Kidney capillary endothelial cell (primary cell): ENCODE measurements at regions not wholly inside any gene's neighbourhood (a gene's known extent, or its start where the extent isn't known, plus 50 kb on each side); places are given as distances from the start of the nearest gene placed in this dataset.
"Not testable (repeated sequence)": the region's sequence is repeated elsewhere in the genome, so short reads cannot be mapped to it uniquely, and the experiment has no call there.

Experiments
- DNase-seq: peaks from one replicate; pipeline ENCODE4 v3.0.0-alpha.2; 2018; ENCODE audit warnings: low spot score

DNA sequence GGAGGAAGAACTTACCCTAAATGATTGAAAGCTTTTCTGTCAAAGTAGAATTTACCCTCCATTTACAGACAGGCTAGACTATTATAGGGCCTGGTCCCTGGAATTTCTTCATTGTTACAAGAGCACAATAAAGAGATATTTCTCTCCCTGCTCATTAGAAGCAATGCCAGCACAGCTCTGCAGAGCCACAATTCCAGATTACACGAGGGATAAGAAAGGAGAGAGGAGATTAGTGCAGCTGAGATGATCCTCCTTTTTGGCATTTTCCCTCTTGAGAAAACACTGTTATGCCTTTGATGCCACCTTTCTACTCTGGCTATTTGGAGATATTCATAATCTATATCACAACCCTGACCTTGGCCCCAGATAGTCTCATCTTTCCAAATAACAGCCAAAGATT is 1119.5 kb upstream of the TMPRSS15 start:
- no peak for DNase-seq

DNA sequence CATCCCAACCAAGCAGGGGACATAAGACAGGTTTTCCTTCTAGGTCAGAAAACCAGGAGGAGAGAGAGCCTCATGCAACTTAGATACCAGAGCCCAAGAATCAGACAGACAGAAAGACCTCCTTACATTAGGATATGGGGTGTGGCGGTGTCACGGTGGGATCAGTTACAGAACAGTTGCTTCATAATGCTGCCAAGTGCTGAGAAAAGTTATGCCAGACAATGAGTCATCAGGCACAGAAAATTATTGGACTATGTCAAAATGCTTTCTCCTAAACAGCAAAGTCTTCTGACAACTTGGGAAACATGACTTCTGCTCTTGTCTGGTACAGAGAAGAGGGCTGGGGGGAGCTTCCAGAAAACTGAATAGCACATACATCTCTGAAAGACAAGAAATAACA is 1120.2 kb upstream of the TMPRSS15 start:
- no peak for DNase-seq

DNA sequence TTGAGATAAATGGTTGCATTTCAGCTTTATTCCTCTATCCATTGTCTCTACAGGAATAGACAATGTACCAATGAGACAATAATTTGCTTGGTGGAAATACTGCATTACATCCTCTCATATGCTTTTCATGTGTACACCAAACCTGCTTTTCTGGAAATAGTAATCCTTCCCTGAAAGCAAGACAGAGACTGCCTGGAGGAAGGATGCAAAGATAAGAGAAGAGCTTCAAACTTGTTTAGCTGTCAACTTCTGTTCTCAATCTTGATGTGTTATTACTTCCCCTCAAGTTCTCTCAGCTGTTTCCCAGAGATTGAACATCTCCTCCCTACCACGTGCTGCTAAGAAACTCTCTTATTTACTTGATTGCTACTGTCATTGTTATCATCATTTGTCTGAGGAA is 1125.4 kb upstream of the TMPRSS15 start:
- DNase-seq, result no peak

DNA sequence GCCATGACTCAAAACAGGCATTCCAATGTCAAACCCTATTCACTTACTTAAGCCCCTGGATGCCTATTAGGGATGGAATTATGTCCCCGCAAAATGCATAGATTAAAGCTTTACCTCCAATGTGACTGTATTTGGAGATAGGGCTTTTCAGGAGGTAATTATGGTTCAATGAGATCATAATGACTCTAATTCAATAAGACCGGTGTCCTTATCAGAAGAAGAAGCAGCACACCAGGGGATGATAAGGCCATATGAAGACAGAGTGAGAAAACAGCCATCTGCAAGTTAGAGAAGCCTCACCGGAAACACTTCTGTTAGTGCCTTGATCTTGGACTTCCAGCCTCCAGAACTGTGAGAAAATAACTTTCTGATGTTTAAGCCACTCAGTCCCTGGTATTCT is 1131.8 kb upstream of the TMPRSS15 start:
- no peak for DNase-seq

DNA sequence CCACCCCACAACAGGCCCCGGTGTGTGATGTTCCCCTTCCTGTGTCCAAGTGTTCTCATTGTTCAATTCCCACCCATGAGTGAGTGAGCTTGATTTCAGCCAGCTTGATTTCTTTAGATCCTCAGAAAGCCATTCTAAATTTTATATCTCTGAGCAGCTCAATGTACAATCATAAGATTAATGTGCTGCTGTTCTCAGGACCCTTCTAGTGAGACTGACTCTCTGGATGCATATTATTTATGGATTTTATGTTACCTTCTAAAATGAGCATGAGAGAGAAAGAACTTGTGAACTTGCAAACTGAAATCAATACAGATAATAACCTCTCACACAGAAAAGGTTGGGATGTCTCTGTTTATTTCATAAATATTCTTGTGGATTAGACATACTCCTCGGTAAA is 1133.5 kb upstream of the TMPRSS15 start:
- no peak for DNase-seq

DNA sequence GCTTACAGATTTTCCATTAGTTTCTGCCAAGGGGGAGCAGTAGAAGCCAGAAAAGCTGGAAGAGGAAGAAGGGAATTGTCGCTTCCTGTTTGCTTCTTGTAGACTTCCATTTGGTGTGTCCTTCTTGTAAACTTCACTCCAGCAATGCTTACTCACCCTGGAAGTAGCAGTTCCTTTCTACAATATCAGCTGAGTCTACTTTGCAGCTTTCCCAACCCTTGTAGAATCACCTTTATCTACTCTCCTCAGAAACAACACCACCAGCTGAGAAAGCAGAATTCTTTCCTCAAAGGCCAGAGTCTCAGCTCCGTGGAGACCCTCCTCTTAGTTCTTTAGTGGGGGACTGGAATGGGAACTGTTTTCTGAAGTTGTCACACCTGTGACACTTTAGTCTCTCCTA is 1136.7 kb upstream of the TMPRSS15 start:
- no peak for DNase-seq

DNA sequence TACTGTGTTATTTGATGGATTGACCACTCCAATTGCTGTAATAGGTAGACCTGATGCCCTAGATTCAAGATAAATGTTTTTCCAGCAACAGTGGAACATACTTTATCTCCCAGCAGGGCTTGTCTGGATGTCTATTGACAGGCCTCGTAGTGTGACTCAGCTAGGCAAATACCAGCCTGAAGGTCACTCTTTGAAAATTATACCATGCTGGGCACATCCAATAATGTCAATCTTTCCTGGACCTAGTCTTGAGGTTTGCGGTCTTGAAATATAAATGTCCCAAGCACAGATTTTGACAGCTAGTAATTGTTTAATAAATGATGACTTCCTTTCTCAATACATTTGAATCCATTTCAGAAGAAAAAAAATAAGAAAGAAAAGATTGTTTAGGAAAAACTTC is 1138.0 kb upstream of the TMPRSS15 start:
- no peak for DNase-seq

DNA sequence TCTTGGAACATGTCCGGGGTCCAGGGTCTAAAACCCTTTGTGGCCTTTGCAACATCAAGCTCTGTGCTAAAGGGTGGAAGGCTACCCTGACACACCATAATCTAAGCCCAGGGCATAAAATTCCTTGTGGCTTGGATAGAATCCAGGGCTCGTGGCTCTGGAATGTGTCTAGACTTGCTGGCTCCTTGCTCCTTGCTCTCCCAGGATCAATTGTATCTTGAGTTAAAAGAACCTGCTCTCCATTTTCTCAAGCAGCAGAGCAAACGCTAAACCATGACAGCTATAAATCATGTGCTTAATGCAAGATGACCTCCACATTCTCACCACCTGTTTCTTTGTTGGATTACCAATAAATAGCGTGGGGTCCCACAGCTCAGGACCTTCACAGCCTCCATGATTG is 1140.9 kb upstream of the TMPRSS15 start:
- DNase-seq, result not testable (repeated sequence)

DNA sequence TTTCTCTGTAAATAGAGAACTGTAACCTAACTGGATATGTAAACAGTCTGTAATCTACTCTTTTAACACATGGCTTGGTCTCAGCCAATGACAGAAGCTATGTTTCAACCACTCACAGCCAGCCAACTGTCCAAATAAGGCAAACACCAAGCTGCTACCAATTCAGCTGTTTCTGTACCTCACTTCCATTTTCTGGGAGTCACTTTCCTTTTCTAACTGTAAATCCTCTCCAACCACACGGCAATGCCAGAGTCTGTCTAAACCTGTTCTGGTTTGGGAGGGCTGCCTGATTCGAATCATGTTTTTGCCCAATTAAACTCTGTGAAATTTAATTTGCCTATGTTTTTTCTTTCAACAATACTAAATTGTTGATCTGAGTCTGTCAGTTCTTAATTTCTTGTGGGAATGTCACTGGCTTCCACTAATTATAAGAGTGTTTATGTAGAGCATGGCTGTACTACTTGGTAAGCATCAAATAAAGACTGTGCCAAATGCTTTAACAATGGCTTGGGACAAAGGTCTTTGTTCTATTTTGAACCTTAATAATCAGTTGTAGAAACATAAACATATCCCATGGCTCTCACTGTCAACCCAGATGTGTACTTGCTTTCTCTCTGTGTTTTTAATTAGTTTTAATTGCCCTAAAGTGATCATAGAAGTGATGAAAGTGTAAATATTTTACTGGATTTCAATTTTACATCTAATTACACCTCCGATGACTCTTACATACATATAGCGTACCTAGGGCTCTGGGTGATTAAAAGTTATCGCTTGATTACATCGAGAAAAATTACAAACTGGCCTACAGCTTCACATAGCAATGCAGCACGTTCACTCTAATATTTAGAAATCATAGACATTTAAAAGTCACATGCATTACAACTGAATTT is 1144.6 kb upstream of the TMPRSS15 start:
- DNase-seq, result no peak

DNA sequence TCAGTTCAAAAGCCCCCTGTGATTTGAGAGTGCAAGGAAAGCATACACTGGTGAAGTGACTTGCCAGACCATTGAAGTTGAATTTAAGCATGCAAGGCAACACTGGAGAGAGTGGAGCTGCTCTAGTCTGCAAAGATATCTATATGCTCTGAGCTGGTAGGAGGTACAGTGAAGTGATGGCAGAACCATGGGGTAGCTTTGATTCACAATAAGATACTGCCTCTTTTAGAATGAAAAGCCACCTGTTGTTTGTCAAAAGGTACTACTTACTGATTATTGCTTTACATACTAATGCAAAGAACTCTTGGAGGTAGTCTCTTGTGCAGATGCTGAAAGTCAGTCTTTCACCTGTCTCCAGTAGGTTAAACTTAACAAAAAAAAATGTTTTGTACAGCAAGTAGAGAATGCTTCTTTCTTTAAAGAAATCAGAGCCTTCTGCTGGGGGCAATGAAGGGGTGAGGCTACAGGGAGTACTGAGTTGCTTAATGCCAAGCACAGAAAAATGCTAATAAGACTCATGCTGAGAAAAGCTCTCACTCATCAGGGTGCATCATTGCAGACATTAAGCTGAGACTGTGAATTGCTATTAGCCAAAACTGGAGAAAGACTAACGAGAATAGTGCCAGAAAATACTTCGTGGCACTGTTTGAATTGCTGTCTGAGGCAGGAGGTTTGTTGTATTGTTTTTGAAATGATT is 1150.5 kb upstream of the TMPRSS15 start:
- no peak for DNase-seq

DNA sequence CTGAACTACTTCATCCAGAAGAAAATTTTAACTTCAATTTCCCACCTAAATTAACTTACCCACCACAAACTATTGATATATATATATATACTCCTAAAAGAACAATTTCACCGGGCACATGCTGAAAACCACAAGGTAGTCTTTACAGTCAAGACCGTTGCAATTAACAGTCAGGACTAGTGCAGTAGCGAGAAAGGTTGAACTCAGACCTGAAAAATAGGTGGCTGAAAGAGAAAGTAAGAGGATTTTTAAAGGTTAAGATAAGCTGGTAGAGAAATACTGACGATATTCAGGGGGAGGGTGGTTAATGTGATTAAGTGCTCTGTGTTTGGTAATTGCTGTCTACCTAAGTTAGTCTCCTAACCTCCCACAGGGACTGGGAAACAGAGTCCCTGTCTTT is 1153.5 kb upstream of the TMPRSS15 start:
- DNase-seq, result no peak

DNA sequence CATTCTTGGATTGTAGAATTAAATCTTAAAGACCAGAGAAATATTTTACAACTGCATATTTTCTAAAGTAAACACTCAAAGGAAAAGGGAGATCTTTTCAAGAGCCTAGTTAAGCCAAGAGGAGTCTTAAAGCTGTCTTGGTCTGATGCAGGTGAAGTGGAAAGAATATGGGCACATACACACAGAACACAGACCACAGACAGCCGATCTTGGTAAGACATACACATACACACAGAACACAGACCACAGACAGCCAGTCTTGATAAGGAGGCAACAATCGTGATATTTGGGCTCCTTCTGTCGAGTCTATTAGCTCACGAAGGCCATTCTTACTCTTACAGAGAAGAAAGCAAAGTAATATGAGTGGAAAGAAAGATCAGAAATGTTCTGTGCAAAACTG is 1153.9 kb upstream of the TMPRSS15 start:
- DNase-seq, result no peak

DNA sequence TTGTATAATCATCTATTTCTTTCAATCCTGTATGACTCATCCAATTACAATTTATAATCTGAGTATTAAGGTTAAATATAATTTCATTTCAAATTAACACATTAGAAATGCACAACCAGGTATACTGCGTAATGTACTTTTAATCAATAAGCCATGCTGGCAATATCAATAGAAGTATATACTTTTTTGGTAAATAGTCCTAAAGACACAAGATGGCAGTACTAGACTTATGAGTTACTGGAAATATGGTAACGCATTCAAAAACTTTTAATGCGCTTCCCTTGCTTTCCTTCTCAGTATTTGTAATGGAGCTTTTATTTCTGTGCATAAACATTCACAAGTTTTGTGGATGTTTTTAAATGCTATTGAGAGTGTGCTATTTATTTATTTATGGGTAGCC is 1162.0 kb upstream of the TMPRSS15 start:
- no peak for DNase-seq

DNA sequence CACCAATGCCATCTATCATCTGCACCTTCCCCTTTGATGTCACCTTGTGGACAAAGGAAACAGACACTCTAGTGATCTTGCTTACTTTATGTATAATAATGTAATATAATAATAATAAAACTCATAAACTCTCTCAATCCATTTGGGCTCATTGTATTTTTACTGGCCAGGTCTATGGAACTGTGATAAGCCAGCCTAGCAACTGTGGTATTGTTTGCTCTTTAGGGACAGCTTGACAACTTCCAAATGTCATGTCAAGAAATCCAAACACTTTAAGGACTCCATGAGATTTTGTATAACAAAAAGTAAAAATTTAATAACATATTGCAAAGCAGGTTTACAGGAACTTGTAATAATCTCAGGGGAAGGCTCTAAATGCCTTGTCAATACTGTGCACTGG is 1163.4 kb upstream of the TMPRSS15 start:
- DNase-seq, result no peak

DNA sequence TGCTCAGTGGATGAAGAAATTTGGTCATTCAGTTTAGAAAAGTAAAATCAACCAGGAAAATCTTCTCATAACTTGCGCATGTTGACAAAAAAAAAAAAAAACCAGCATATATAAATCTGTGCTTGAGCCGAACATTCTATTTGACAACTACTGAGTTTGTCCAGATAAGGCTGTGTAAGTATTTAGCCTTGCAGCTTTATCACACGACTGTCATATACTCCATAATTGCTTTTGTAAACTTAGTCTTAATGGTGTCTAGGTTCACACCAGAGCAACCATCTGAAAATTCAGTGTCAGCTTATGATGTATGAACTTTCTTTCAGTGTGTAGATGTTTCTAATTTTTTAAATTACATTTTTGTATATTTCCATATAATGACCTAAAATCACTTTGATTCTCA is 1173.8 kb upstream of the TMPRSS15 start:
- no peak for DNase-seq

DNA sequence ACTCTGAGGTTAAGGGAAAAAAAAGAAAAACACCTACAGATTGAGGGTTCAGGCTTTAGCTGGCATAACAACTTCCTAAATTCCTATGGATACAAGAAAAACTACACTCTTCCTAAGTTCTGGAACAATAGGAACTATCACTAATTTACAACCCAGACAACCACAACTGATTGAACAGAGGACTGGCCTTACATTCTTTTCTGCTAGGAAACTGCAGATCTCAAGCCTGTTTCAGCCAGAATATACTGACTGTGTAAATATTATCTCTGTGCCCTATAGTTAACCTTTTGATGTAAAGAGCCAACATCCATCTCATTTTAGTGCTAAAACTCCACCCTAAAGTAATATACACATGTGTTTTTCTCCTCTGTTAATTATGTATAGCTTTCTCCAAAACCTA is 1186.5 kb upstream of the TMPRSS15 start:
- DNase-seq, result no peak

DNA sequence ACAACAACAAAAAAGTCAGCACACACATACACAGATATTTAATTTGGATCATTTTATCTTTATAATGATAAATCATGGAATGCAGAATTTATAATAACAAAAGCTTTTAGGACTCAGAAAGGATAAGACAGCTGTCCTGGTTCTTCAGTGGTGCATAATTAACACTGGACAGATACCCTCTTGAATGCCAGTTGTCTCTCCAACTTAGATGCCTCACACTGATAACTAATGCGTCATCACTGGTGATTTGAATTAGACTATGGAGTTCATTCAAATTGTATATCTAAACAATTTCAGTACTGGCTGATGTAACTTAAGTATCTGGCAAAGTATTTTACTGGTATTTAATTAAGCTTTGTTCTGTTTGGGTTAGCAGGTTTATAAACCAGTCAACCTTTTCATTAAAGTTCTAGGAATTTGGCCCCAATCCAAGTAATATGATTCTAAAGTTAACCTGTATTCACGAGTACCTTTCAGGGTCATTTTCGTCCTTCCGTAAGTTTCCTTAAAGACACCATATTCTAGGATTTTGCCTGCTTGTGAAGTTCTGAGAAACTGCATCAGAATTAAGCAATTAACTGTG is 1199.5 kb upstream of the TMPRSS15 start:
- no peak for DNase-seq

DNA sequence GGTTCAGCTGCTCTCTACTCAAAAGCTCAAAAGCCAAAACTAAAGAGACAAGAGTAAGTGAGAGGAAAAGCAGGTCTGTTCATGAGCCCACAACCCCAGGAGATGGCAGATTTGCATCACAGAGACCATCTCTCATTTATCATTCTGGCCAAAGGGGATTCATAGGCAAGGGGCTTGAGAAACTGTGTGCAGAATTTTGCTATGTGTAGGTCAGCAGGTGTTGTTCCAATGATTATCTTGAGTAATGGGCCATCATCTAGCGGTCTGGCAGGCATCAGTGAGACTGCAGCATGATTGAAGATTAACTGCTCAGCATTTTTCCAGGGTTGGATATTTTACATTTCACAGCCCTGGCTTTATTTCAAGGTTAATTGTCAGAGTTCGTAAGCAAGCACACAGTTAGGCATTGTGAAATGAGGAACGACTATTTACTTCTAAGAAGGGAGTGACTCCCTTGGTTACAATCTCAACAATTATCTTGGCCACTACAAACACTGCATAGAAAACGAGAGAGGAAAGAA is 1204.6 kb upstream of the TMPRSS15 start:
- DNase-seq, result no peak

DNA sequence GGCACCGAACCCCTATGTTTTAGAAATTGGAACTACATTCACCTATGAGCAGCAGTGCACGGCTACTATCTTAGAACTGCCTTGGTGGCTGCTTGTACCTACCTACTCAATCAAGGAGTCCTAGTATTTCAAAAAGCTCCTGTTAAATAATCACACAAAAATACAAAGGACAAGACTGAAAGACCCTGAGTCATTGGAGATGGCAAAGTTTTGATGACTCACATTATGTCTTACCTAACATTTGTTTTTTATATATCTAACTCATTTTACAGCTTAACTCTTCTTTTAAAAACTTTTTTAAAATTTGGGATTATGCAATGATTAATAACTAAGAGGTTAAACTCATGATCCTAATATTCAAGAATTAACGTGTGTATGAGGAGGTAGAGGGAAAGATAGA is 1206.0 kb upstream of the TMPRSS15 start:
- no peak for DNase-seq

DNA sequence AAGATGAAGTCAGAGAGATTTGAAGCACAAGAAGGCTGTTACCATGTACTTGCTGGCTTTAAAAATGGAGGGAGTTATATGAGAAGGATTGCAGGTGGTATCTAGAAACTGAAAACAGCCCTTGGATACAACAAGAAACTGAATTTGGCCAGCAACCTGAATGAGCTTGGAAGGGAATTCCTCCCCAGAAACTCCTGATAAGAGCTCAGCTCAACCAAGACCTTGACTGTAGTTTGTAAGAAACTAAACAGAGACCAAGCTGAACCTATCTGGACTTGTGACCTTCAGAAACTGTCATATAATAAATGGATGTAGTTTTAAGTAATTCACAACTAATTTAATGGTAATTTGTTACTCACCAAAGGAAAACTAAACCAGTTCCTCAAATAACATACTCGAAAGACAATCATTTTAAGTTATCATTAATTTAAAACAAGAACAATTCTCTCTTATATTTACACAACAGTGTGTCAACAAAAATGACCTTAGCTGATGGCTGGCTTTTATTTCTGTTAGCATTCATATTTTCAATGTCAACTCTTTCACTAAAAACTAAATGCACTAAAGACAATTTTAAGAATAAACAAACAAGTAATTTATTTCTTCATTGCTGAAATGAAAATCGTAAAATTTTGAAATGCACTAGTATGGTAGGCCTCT is 1218.4 kb upstream of the TMPRSS15 start:
- DNase-seq, result no peak

DNA sequence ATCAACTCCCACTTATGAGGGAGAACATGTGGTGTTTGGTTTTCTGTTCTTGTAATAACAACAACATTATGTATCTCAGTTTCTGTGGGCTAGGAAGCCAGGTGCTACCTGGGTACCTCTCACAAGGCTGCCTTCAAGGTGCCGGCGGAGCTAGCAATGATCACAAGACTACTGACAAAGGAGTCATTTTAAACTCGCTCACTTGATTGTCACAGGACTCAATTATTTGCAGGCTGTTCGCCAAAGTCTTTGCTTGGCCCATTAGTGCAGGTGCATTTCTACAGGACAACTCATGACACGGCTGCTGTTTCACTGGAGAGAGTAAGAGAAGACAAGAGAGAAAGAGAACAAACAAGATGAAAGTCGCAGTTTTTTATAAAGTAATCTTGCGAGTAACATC is 1237.4 kb upstream of the TMPRSS15 start:
- DNase-seq, result no peak

DNA sequence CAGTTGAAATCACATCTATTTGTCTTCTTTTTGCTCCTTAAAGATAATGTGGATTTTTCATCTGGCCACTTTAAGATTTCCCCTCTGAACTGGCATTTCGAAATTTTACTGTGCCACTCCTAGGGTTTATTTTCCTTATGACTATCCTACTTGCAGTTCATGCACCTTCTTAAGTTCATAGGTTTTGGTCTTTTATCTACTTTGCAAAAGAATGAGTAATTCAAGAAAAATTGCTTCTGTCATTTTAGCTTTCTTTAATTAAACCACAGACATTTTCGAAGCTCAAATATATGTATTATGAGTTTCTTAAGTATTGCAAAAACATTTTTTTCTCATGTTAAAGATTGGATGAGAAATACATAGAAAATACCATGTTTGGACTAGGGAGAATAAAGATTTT is 1244.8 kb upstream of the TMPRSS15 start:
- DNase-seq, result no peak

DNA sequence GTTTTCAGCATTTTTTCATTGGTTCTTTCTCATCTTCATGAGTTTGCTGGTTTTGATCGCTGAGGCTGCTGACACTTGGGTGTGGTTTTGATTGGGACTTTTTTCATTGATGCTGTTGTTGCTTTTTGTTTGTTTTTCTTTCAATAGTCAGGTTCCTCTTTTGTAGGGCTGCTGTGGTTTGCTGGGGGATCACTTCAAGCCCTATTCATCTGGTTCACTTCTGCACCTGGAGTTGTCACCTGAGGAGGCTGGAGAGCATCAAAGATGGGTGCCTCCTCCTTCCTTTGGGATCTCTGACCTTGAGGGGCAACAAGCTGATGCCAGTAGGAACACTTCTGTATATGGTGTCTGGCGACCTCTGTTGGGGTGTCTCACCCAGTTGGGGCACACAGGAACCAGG is 1279.9 kb upstream of the TMPRSS15 start:
- DNase-seq, result no peak
